GM18499 (cell line): ENCODE measurements at regions not wholly inside any gene's neighbourhood (a gene's known extent, or its start where the extent isn't known, plus 50 kb on each side); places are given as distances from the start of the nearest gene placed in this dataset.
"Not testable (repeated sequence)": the region's sequence is repeated elsewhere in the genome, so short reads cannot be mapped to it uniquely, and the experiment has no call there.

ENCODE experiments used
- ATAC-seq: cut with Tn5 transposase; IDR thresholded peaks from one replicate; pipeline ENCODE4 v1.9.1; 2021; ENCODE audit warnings: moderate number of reproducible peaks; ENCODE audit not compliant: insufficient read depth, unreplicated experiment

GRCh38 chr4:31662951-31663350 lies 942.8 kb downstream of the PCDH7 start:
- no peak for ATAC-seq

GRCh38 chr4:31667686-31668085 lies 947.5 kb downstream of the PCDH7 start:
- ATAC-seq, result no peak

GRCh38 chr4:31674313-31674947 lies 954.3 kb downstream of the PCDH7 start:
- no peak for ATAC-seq

- ATAC-seq, result no peak
Observed at GRCh38 chr4:31678356-31678755, 958.2 kb downstream of the PCDH7 start.

- ATAC-seq, result no peak
Observed at GRCh38 chr4:31682796-31683195, 962.6 kb downstream of the PCDH7 start.

GRCh38 chr4:31687717-31688342 lies 967.7 kb downstream of the PCDH7 start:
- ATAC-seq, result no peak

GRCh38 chr4:31692399-31692940 lies 972.3 kb downstream of the PCDH7 start:
- ATAC-seq, result no peak

GRCh38 chr4:31701256-31701655 lies 981.1 kb downstream of the PCDH7 start:
- no peak for ATAC-seq

- no peak for ATAC-seq
Observed at GRCh38 chr4:31702326-31702725, 982.2 kb downstream of the PCDH7 start.

- no peak for ATAC-seq
Observed at GRCh38 chr4:31714238-31714637, 994.1 kb downstream of the PCDH7 start.

GRCh38 chr4:31715302-31715701 lies 995.1 kb downstream of the PCDH7 start:
- no peak for ATAC-seq

- ATAC-seq, result no peak
Observed at GRCh38 chr4:31727030-31727429, 1006.9 kb downstream of the PCDH7 start.

GRCh38 chr4:31735004-31735403 lies 1014.8 kb downstream of the PCDH7 start:
- ATAC-seq, result no peak

GRCh38 chr4:31737419-31737818 lies 1017.2 kb downstream of the PCDH7 start:
- no peak for ATAC-seq

GRCh38 chr4:31741326-31741725 lies 1021.2 kb downstream of the PCDH7 start:
- no peak for ATAC-seq

GRCh38 chr4:31748382-31748781 lies 1028.2 kb downstream of the PCDH7 start:
- no peak for ATAC-seq

GRCh38 chr4:31750581-31750980 lies 1030.4 kb downstream of the PCDH7 start:
- not testable (repeated sequence) for ATAC-seq

GRCh38 chr4:31755751-31756150 lies 1035.6 kb downstream of the PCDH7 start:
- no peak for ATAC-seq

- no peak for ATAC-seq
Observed at GRCh38 chr4:31768756-31769155, 1048.6 kb downstream of the PCDH7 start.

- no peak for ATAC-seq
Observed at GRCh38 chr4:31783311-31783710, 1063.1 kb downstream of the PCDH7 start.

GRCh38 chr4:31784558-31784957 lies 1064.4 kb downstream of the PCDH7 start:
- ATAC-seq, result no peak

GRCh38 chr4:31787701-31788100 lies 1067.5 kb downstream of the PCDH7 start:
- no peak for ATAC-seq
